ENCODE measurements at regions not wholly inside any gene's neighbourhood (a gene's known extent, or its start where the extent isn't known, plus 50 kb on each side); places are given as distances from the start of the nearest gene placed in this dataset.

DNA sequence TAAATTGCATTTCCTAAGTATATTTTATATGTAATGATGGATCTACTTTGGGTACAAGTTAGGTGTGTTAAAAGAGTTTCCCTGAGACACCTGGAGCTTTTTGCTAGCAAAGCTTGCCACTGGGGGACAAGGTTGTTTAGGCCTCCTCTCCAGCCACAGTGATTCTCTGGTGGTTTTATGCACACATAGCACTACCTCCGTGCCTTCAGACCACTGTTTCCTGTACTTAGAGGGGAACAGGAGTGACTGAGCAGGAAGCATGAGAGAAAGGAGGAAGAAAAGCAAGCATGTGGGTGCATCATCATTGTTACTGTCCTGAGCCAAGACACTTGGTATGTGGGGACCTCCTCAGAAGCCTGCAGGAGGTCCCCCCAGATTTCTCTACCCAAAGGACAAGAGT, 272.1 kb downstream of the RASEF start:
- Histone ChIP-seq H3K9me2 (ENCODE audit: insufficient read depth, low read length) (no peaks in the 10 kb centered on the region), H3K27ac (ENCODE audit: low read length) (no peak overlapping the region), H3K27me3 (ENCODE audit: insufficient read depth, low read depth, low read length) (no peaks in the 10 kb centered on the region), H3K36me3 (ENCODE audit: insufficient read depth, low read length) (no peaks in the 10 kb centered on the region), H3K4me3 (ENCODE audit: low read length) (no peak overlapping the region), H3F3A (ENCODE audit: insufficient read depth, low read length, poor library complexity, severe bottlenecking) (no peaks in the 10 kb centered on the region), H3K4me2 (ENCODE audit: low read length) (no peak overlapping the region), H3K9me3 (ENCODE audit: low read length) (no peaks in the 10 kb centered on the region), H3K79me2 (replicated peaks; ENCODE audit: insufficient read depth, low read length) (no peaks in the 10 kb centered on the region), H4K20me1 (ENCODE audit: insufficient read depth) (no peaks in the 10 kb centered on the region), H3K9ac (ENCODE audit: low read length) (no peak overlapping the region), H2AFZ (ENCODE audit: low read depth, low read length) (no peak overlapping the region)
- TF ChIP-seq EP300 (conservative IDR thresholded peaks at IDR 0.05; ENCODE audit: poor library complexity, severe bottlenecking) (no peak), TAF1 (IDR thresholded peaks at IDR 0.05; ENCODE audit: low read depth) (no peak), SMC3 (conservative IDR thresholded peaks at IDR 0.05; ENCODE audit: poor library complexity) (no peak), POLR2AphosphoS5 (IDR thresholded peaks at IDR 0.05) (no peak), MXI1 (conservative IDR thresholded peaks at IDR 0.05; ENCODE audit: poor library complexity, severe bottlenecking) (no peak), RAD21 (conservative IDR thresholded peaks at IDR 0.05) (no peak), EZH2 (IDR thresholded peaks at IDR 0.05; ENCODE audit: borderline replicate concordance, insufficient read depth, low read length, poor library complexity, severe bottlenecking) (no peak), CTCF (IDR thresholded peaks at IDR 0.05; ENCODE audit: poor library complexity, severe bottlenecking) (no peak)
- TF ChIP-seq, protein P1, sequence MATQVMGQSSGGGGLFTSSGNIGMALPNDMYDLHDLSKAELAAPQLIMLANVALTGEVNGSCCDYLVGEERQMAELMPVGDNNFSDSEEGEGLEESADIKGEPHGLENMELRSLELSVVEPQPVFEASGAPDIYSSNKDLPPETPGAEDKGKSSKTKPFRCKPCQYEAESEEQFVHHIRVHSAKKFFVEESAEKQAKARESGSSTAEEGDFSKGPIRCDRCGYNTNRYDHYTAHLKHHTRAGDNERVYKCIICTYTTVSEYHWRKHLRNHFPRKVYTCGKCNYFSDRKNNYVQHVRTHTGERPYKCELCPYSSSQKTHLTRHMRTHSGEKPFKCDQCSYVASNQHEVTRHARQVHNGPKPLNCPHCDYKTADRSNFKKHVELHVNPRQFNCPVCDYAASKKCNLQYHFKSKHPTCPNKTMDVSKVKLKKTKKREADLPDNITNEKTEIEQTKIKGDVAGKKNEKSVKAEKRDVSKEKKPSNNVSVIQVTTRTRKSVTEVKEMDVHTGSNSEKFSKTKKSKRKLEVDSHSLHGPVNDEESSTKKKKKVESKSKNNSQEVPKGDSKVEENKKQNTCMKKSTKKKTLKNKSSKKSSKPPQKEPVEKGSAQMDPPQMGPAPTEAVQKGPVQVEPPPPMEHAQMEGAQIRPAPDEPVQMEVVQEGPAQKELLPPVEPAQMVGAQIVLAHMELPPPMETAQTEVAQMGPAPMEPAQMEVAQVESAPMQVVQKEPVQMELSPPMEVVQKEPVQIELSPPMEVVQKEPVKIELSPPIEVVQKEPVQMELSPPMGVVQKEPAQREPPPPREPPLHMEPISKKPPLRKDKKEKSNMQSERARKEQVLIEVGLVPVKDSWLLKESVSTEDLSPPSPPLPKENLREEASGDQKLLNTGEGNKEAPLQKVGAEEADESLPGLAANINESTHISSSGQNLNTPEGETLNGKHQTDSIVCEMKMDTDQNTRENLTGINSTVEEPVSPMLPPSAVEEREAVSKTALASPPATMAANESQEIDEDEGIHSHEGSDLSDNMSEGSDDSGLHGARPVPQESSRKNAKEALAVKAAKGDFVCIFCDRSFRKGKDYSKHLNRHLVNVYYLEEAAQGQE (IDR thresholded peaks at IDR 0.05; ENCODE audit: borderline replicate concordance), result no peak

DNA sequence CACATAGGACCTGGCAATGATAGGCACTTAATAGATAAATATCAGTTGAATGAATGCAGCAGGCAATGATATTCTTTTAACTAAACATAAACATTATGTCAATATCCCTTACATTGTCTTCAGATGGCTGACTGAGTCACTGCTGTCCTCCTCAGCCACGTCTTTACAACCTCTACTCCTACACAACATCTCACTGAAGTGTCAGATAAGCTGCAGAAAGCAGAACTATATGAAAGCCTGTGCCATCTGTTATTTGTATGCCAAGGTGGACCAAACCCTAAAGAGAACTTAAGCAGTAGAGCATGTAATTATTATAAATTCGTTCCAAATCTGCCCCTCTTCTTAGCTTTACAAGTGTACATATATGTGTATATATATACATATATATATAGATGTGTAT, 271.2 kb downstream of the RASEF start:
- TF ChIP-seq EP300 (conservative IDR thresholded peaks at IDR 0.05; ENCODE audit: poor library complexity, severe bottlenecking), result no peak
- TF ChIP-seq, protein P1 (IDR thresholded peaks at IDR 0.05; ENCODE audit: borderline replicate concordance), result no peak
- no peak for TF ChIP-seq EZH2 (IDR thresholded peaks at IDR 0.05; ENCODE audit: borderline replicate concordance, insufficient read depth, low read length, poor library complexity, severe bottlenecking)
- no peak for TF ChIP-seq TAF1 (IDR thresholded peaks at IDR 0.05; ENCODE audit: low read depth)
- H3K79me2 ChIP-seq (replicated peaks; ENCODE audit: insufficient read depth, low read length), result no peaks in the 10 kb centered on the region
- no peak overlapping the region for H3K4me3 ChIP-seq (ENCODE audit: low read length)
- no peaks in the 10 kb centered on the region for H4K20me1 ChIP-seq (ENCODE audit: insufficient read depth)
- H3K9ac ChIP-seq (ENCODE audit: low read length), result no peak overlapping the region
- H3K36me3 ChIP-seq (ENCODE audit: insufficient read depth, low read length), result no peaks in the 10 kb centered on the region
- H3K27ac ChIP-seq (ENCODE audit: low read length), result no peak overlapping the region
- no peak overlapping the region for H3K4me2 ChIP-seq (ENCODE audit: low read length)
- no peaks in the 10 kb centered on the region for H3K9me2 ChIP-seq (ENCODE audit: insufficient read depth, low read length)
- H3K9me3 ChIP-seq (ENCODE audit: low read length), result no peaks in the 10 kb centered on the region
- H3F3A ChIP-seq (ENCODE audit: insufficient read depth, low read length, poor library complexity, severe bottlenecking), result no peaks in the 10 kb centered on the region
- H2AFZ ChIP-seq (ENCODE audit: low read depth, low read length), result no peak overlapping the region
- no peaks in the 10 kb centered on the region for H3K27me3 ChIP-seq (ENCODE audit: insufficient read depth, low read depth, low read length)
